Liver (tissue), 3 donors: ENCODE measurements at regions not wholly inside any gene's neighbourhood (a gene's known extent, or its start where the extent isn't known, plus 50 kb on each side); places are given as distances from the start of the nearest gene placed in this dataset.

Source experiments
- EGR1 ChIP-seq, 2 donors: IDR thresholded peaks; 2 replicates each; pipeline ENCODE4 v1.6.1; 2016 to 2018; ENCODE audit warnings: antibody characterized with exemption in 2 of 2, low read depth in 2 of 2
- FOXA1 ChIP-seq: IDR thresholded peaks from 2 replicates; pipeline ENCODE4 v1.6.1; 2016; ENCODE audit warnings: antibody characterized with exemption
- GABPA ChIP-seq, 2 donors: IDR thresholded peaks in 1 of 2; conservative IDR thresholded peaks in 1 of 2; 2 replicates each; pipeline ENCODE4 v1.6.1; 2016; ENCODE audit warnings: antibody characterized with exemption in 2 of 2, mild to moderate bottlenecking in 1 of 2, moderate library complexity in 1 of 2
- HNF4A ChIP-seq, 2 donors: conservative IDR thresholded peaks; 2 replicates each; pipeline ENCODE4 v1.6.1; 2016; ENCODE audit warnings: antibody characterized with exemption in 2 of 2, mild to moderate bottlenecking in 2 of 2
- JUND ChIP-seq, 2 donors: IDR thresholded peaks; 2 replicates each; pipeline ENCODE4 v1.6.1; 2016; ENCODE audit warnings: antibody characterized with exemption in 2 of 2
- MAX ChIP-seq: IDR thresholded peaks from 2 replicates; pipeline ENCODE4 v1.6.1; 2016; ENCODE audit warnings: antibody characterized with exemption
- NR2F2 ChIP-seq: IDR thresholded peaks from 2 replicates; pipeline ENCODE4 v1.6.1; 2016; ENCODE audit warnings: antibody characterized with exemption
- RAD21 ChIP-seq, 2 donors: IDR thresholded peaks; 2 replicates each; pipeline ENCODE4 v1.6.1; 2016; ENCODE audit warnings: antibody characterized with exemption in 2 of 2, mild to moderate bottlenecking in 2 of 2
- SP1 ChIP-seq: IDR thresholded peaks from 2 replicates; pipeline ENCODE4 v1.6.1; 2018; ENCODE audit warnings: antibody characterized with exemption, mild to moderate bottlenecking
- TAF1 ChIP-seq: conservative IDR thresholded peaks from 2 replicates; pipeline ENCODE4 v1.6.1; 2016; ENCODE audit warnings: antibody characterized with exemption, mild to moderate bottlenecking
- YY1 ChIP-seq: IDR thresholded peaks from 2 replicates; pipeline ENCODE4 v1.6.1; 2016; ENCODE audit warnings: antibody characterized with exemption, mild to moderate bottlenecking
- TF ChIP-seq, protein P1 (sequence below): fragments of 150-350 bp; IDR thresholded peaks from 2 replicates; pipeline ENCODE4 v1.5.1; 2017; ENCODE audit warnings: improper control_type of control experiment, low read depth, low read length; ENCODE audit not compliant: missing input control
- TF ChIP-seq, protein P2 (sequence below): IDR thresholded peaks from 2 replicates; pipeline ENCODE4 v1.6.1; 2016; ENCODE audit warnings: antibody characterized with exemption
- TF ChIP-seq, protein P3 (sequence below): IDR thresholded peaks from 2 replicates; pipeline ENCODE4 v1.6.1; 2016; ENCODE audit warnings: antibody characterized with exemption, mild to moderate bottlenecking
- donor health status: healthy.
- donor health status: healthy.

DNA sequence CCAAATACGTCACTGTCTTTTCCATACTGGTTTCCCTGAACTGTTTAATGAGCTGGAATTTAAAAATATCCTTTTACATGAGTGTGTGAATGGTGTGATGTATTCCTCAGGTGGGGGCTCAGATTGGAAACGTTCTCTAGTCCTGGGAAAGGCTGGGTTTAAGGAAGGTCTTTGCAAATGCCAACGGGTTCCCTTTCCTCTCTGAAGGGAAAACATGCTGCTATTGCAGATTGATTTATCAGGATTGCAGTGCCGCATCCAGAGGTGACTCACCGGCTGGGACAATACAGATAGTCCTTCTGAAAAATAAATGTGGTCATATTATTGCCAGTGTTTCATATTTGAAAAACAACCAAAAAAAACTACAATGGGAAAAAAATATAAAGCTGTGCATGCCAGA lies 193.1 kb upstream of the FLRT2 start:
- TF ChIP-seq MAX (no peak), HNF4A (conservative IDR thresholded peaks at IDR 0.05) (no peak), TAF1 (no peak), SP1 (no peak), EGR1 (IDR thresholded peaks at IDR 0.05; ENCODE audit: low read depth in 2 of 2) (no peak), JUND (IDR thresholded peaks at IDR 0.05) (no peak), RAD21 (IDR thresholded peaks at IDR 0.05) (no peak), YY1 (no peak), FOXA1 (no peak), GABPA (IDR thresholded peaks at IDR 0.05 in 1 of 2, conservative IDR thresholded peaks at IDR 0.05 in 1 of 2) (no peak), NR2F2 (no peak)
- TF ChIP-seq, protein P1, sequence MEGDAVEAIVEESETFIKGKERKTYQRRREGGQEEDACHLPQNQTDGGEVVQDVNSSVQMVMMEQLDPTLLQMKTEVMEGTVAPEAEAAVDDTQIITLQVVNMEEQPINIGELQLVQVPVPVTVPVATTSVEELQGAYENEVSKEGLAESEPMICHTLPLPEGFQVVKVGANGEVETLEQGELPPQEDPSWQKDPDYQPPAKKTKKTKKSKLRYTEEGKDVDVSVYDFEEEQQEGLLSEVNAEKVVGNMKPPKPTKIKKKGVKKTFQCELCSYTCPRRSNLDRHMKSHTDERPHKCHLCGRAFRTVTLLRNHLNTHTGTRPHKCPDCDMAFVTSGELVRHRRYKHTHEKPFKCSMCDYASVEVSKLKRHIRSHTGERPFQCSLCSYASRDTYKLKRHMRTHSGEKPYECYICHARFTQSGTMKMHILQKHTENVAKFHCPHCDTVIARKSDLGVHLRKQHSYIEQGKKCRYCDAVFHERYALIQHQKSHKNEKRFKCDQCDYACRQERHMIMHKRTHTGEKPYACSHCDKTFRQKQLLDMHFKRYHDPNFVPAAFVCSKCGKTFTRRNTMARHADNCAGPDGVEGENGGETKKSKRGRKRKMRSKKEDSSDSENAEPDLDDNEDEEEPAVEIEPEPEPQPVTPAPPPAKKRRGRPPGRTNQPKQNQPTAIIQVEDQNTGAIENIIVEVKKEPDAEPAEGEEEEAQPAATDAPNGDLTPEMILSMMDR, result no peak
- TF ChIP-seq, protein P2, sequence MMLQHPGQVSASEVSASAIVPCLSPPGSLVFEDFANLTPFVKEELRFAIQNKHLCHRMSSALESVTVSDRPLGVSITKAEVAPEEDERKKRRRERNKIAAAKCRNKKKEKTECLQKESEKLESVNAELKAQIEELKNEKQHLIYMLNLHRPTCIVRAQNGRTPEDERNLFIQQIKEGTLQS, result no peak
- TF ChIP-seq, protein P3, sequence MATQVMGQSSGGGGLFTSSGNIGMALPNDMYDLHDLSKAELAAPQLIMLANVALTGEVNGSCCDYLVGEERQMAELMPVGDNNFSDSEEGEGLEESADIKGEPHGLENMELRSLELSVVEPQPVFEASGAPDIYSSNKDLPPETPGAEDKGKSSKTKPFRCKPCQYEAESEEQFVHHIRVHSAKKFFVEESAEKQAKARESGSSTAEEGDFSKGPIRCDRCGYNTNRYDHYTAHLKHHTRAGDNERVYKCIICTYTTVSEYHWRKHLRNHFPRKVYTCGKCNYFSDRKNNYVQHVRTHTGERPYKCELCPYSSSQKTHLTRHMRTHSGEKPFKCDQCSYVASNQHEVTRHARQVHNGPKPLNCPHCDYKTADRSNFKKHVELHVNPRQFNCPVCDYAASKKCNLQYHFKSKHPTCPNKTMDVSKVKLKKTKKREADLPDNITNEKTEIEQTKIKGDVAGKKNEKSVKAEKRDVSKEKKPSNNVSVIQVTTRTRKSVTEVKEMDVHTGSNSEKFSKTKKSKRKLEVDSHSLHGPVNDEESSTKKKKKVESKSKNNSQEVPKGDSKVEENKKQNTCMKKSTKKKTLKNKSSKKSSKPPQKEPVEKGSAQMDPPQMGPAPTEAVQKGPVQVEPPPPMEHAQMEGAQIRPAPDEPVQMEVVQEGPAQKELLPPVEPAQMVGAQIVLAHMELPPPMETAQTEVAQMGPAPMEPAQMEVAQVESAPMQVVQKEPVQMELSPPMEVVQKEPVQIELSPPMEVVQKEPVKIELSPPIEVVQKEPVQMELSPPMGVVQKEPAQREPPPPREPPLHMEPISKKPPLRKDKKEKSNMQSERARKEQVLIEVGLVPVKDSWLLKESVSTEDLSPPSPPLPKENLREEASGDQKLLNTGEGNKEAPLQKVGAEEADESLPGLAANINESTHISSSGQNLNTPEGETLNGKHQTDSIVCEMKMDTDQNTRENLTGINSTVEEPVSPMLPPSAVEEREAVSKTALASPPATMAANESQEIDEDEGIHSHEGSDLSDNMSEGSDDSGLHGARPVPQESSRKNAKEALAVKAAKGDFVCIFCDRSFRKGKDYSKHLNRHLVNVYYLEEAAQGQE, result no peak
